HCT116 (cell line): ENCODE measurements at regions not wholly inside any gene's neighbourhood (a gene's known extent, or its start where the extent isn't known, plus 50 kb on each side); places are given as distances from the start of the nearest gene placed in this dataset.
A peak's percentile ranks its signal among the peaks of the same experiment; 100 is the strongest.

Source experiments
- ATAC-seq: fragments of 200-7000 bp; cut with Tn5 transposase; 2 replicates; pipeline ENCODE4 v1.9.1; 2020; ENCODE audit warnings: mild to moderate bottlenecking, moderate library complexity
- BruUV-seq: library from RNA; stranded (reverse); fragments of 400-500 nt; replicated peaks from 2 replicates; lab custom pipeline; 2021; lab: Mats Ljungman, UMichigan
- CTCF ChIA-PET: fragments of 300-600 bp; sonication (Branson Sonifier 250); formaldehyde crosslinking; loops from one replicate; lab custom pipeline; 2021; ENCODE audit warnings: antibody characterized with exemption; lab: Charles Lee
- POLR2A ChIA-PET: fragments of 300-600, 350-600 bp; sonication (Branson Sonifier 250); formaldehyde crosslinking; loops from one replicate; lab custom pipeline; 2021; ENCODE audit warnings: antibody characterized with exemption; lab: Charles Lee
- RAD21 ChIA-PET, 2 experiments: fragments of 300-600 bp; sonication (Branson Sonifier 250); formaldehyde crosslinking; loops; one replicate each; lab custom pipeline; 2023; ENCODE audit warnings: low total read pairs in 2 of 2; ENCODE audit not compliant: uncharacterized antibody in 2 of 2, unreplicated experiment in 2 of 2, low non-redundant PET in 1 of 2; lab: Charles Lee
- DNase-seq: peaks from one replicate; pipeline ENCODE4 v3.0.0-alpha.2; 2010; ENCODE audit warnings: low read depth, low spot score
- H2AFZ ChIP-seq: fragments of 200-600 bp; shearing (Covaris generic), sonication (generic); 2 replicates; pipeline ENCODE4 v1.6.1; 2017; ENCODE audit warnings: low read depth, mixed run types, mixed read lengths, antibody characterized with exemption, low read length; ENCODE audit not compliant: poor library complexity, severe bottlenecking
- H3K27ac ChIP-seq: 2 replicates; pipeline ENCODE4 v1.5.1; 2012; ENCODE audit warnings: low read depth, low read length
- H3K27me3 ChIP-seq: fragments of 200-600 bp; sonication (generic); 2 replicates; pipeline ENCODE4 v1.6.1; 2016; ENCODE audit warnings: mixed run types, low read length, mixed read lengths; ENCODE audit not compliant: insufficient read depth
- H3K36me3 ChIP-seq, 2 experiments: fragments of 200-500 bp in 1 of 2; fragments of 200-600 bp in 1 of 2; sonication (Bioruptor generic) in 1 of 2; sonication (generic) in 1 of 2; 2 replicates each; pipeline versions ENCODE4 v1.5.1 to v1.6.1; 2014 to 2016; ENCODE audit warnings: low read length in 2 of 2, inconsistent platforms in 1 of 2, mixed read lengths in 1 of 2, mixed run types in 1 of 2; ENCODE audit not compliant: insufficient read depth in 2 of 2, control insufficient read depth in 1 of 2
- H3K4me1 ChIP-seq, 2 experiments: fragments of 200-600 bp in 1 of 2; sonication (generic) in 1 of 2; 2 replicates each; pipeline versions ENCODE4 v1.5.1 to v1.6.1; 2012 to 2017; ENCODE audit warnings: low read length in 2 of 2, inconsistent platforms in 1 of 2, mild to moderate bottlenecking in 1 of 2, mixed read lengths in 1 of 2, mixed run types in 1 of 2, moderate library complexity in 1 of 2; ENCODE audit not compliant: insufficient read depth in 2 of 2, control insufficient read depth in 1 of 2
- H3K4me2 ChIP-seq: fragments of 200-600 bp; sonication (generic); 2 replicates; pipeline ENCODE4 v1.6.1; 2017; ENCODE audit warnings: mixed run types, low read length, mixed read lengths
- H3K4me3 ChIP-seq, 2 experiments: fragments of 200-600 bp in 1 of 2; sonication (generic) in 1 of 2; replicated peaks in 1 of 2; 2 replicates each; pipeline ENCODE4 v1.5.1; 2011 to 2016; ENCODE audit warnings: low read length in 2 of 2, control low read depth in 1 of 2, low read depth in 1 of 2, mild to moderate bottlenecking in 1 of 2, mixed read lengths in 1 of 2, mixed run types in 1 of 2
- H3K79me2 ChIP-seq: fragments of 200-600 bp; sonication (generic); 2 replicates; pipeline ENCODE4 v1.6.1; 2017; ENCODE audit warnings: mild to moderate bottlenecking, mixed run types, low read length, moderate library complexity, mixed read lengths; ENCODE audit not compliant: insufficient read depth
- H3K9ac ChIP-seq: fragments of 200-600 bp; sonication (generic); 2 replicates; pipeline ENCODE4 v1.6.1; 2016; ENCODE audit warnings: low read length, mixed read lengths
- H3K9me2 ChIP-seq: fragments of 200-600 bp; sonication (generic), shearing (Covaris generic); 2 replicates; pipeline ENCODE4 v1.6.1; 2017; ENCODE audit warnings: mixed run types, mild to moderate bottlenecking, moderate library complexity; ENCODE audit not compliant: insufficient read depth
- H3K9me3 ChIP-seq, 2 experiments: fragments of 200-500 bp in 1 of 2; fragments of 200-600 bp in 1 of 2; sonication (Bioruptor generic) in 1 of 2; sonication (generic) in 1 of 2; 2 replicates each; pipeline ENCODE4 v1.6.1; 2014 to 2017; ENCODE audit warnings: low read length in 2 of 2, mixed read lengths in 2 of 2, inconsistent platforms in 1 of 2, low read depth in 1 of 2, mild to moderate bottlenecking in 1 of 2, mixed run types in 1 of 2, moderate library complexity in 1 of 2; ENCODE audit not compliant: control insufficient read depth in 1 of 2, insufficient read depth in 1 of 2
- H4K20me1 ChIP-seq: fragments of 200-600 bp; sonication (generic), shearing (Covaris generic); 2 replicates; pipeline ENCODE4 v1.6.1; 2017; ENCODE audit warnings: mixed run types, mild to moderate bottlenecking, moderate library complexity; ENCODE audit not compliant: insufficient read depth
- EGR1 ChIP-seq: IDR thresholded peaks from 2 replicates; pipeline ENCODE4 v1.6.1; 2012; ENCODE audit warnings: low read depth
- EZH2 ChIP-seq: fragments of 200-600 bp; sonication (generic); IDR thresholded peaks from 2 replicates; pipeline ENCODE4 v1.6.1; 2017; ENCODE audit warnings: antibody characterized with exemption, mixed run types
- JUND ChIP-seq: IDR thresholded peaks from 2 replicates; pipeline ENCODE4 v1.6.1; 2012
- POLR2A ChIP-seq: IDR thresholded peaks from 2 replicates; pipeline ENCODE4 v1.7.0; 2011; ENCODE audit warnings: borderline replicate concordance; ENCODE audit not compliant: insufficient read depth, insufficient read length; ENCODE audit errors: extremely low read depth
- POLR2AphosphoS5 ChIP-seq: IDR thresholded peaks from 2 replicates; pipeline ENCODE4 v1.6.1; 2011; ENCODE audit warnings: mild to moderate bottlenecking, low read depth, low read length, moderate library complexity
- RAD21 ChIP-seq: IDR thresholded peaks from 2 replicates; pipeline ENCODE4 v1.6.1; 2012; ENCODE audit warnings: low read depth, mild to moderate bottlenecking
- SRF ChIP-seq: IDR thresholded peaks from 2 replicates; pipeline ENCODE4 v1.6.1; 2012; ENCODE audit warnings: low read depth
- TCF7L2 ChIP-seq: IDR thresholded peaks from 2 replicates; pipeline ENCODE4 v1.7.0; 2011; ENCODE audit warnings: borderline replicate concordance, inconsistent platforms; ENCODE audit not compliant: insufficient read depth, insufficient read length; ENCODE audit errors: extremely low read depth
- ZNF274 ChIP-seq: fragments of 200-500 bp; sonication (Bioruptor generic); IDR thresholded peaks from 2 replicates; pipeline ENCODE4 v1.6.1; 2014; ENCODE audit warnings: mild to moderate bottlenecking, low read depth, low read length, inconsistent platforms
- intact Hi-C: fragments of 100-400 bp; cut with micrococcal nuclease; formaldehyde crosslinking; loops from 2 replicates; pipeline ENCODE4 v1.10.0; 2022

GRCh38 chr9:22683700-22684075 lies 237.1 kb downstream of the DMRTA1 start:
- Histone ChIP-seq H3K4me2 (no peak overlapping the region), H3K79me2 (no peaks in the 10 kb centered on the region), H3K9me2 (no peaks in the 10 kb centered on the region), H3K9ac (no peak overlapping the region), H4K20me1 (no peaks in the 10 kb centered on the region), H3K9me3 (no peaks in the 10 kb centered on the region; a peak in 1 of 4 replicates), H3K4me3 (no peak overlapping the region), H3K4me1 (no peaks in the 10 kb centered on the region), H3K27me3 (no peaks in the 10 kb centered on the region), H3K36me3 (no peaks in the 10 kb centered on the region), H3K27ac (no peak overlapping the region), H2AFZ (no peak overlapping the region)
- ChIA-PET POLR2A (no interaction called here), CTCF (no interaction called here), RAD21 (no interaction called here)
- TF ChIP-seq TCF7L2 (peak; percentile 79), ZNF274 (no peak), EZH2 (no peak), EGR1 (no peak)
- intact Hi-C loops: no loop called here
- BruUV-seq: no TSS peak
- ATAC-seq: no peak
- no peak for DNase-seq

- intact Hi-C loops: no loop called here
- H3K9ac ChIP-seq: no peak overlapping the region
- H3K4me2 ChIP-seq: no peak overlapping the region
- H3K27me3 ChIP-seq: no peaks in the 10 kb centered on the region
- no peaks in the 10 kb centered on the region for H3K9me3 ChIP-seq
- RAD21 ChIA-PET: no interaction called here
- H3K4me1 ChIP-seq: no peaks in the 10 kb centered on the region
- H3K4me3 ChIP-seq: no peak overlapping the region
- DNase-seq: no peak
- CTCF ChIA-PET: no interaction called here
- H3K79me2 ChIP-seq: no peaks in the 10 kb centered on the region
- H3K27ac ChIP-seq: no peak overlapping the region
- H3K9me2 ChIP-seq: no peaks in the 10 kb centered on the region
- POLR2A ChIA-PET: no interaction called here
- no TSS peak for BruUV-seq
- no peaks in the 10 kb centered on the region for H4K20me1 ChIP-seq
- no peak for ATAC-seq
- TF ChIP-seq TCF7L2: no peak
- no peak for TF ChIP-seq RAD21
- TF ChIP-seq POLR2A: no peak
- no peak for TF ChIP-seq JUND
- no peak for TF ChIP-seq POLR2AphosphoS5
- no peak for TF ChIP-seq SRF
- H3K36me3 ChIP-seq: no peaks in the 10 kb centered on the region
- no peak overlapping the region for H2AFZ ChIP-seq
Measured at GRCh38 chr9:22693156-22693555, 246.5 kb downstream of the DMRTA1 start.
